Sigmoid colon (tissue), 6 donors: ENCODE measurements at regions not wholly inside any gene's neighbourhood (a gene's known extent, or its start where the extent isn't known, plus 50 kb on each side); places are given as distances from the start of the nearest gene placed in this dataset.

Source experiments
- DNase-seq: peaks from one replicate; pipeline ENCODE4 v3.0.0-alpha.2; 2019
- H3K27ac ChIP-seq, 4 donors: fragments of 200-600 bp; sonication (generic); one replicate each; pipeline ENCODE4 v1.5.1; 2016 to 2019; ENCODE audit warnings: mild to moderate bottlenecking in 1 of 4
- H3K27me3 ChIP-seq, 3 donors: fragments of 200-600 bp; sonication (generic); one replicate each; pipeline ENCODE4 v1.5.1; 2019; ENCODE audit warnings: mild to moderate bottlenecking in 1 of 3
- H3K36me3 ChIP-seq, 4 donors: fragments of 200-600 bp; sonication (generic); one replicate each; pipeline ENCODE4 v1.5.1; 2016 to 2019
- H3K4me1 ChIP-seq, 4 donors: fragments of 200-600 bp; sonication (generic); one replicate each; pipeline ENCODE4 v1.5.1; 2017 to 2019
- H3K4me3 ChIP-seq, 4 donors: fragments of 200-600 bp; sonication (generic); one replicate each; pipeline ENCODE4 v1.5.1; 2017 to 2019; ENCODE audit warnings: mild to moderate bottlenecking in 2 of 4, moderate library complexity in 1 of 4
- H3K9me3 ChIP-seq, 4 donors: fragments of 200-600 bp in 3 of 4; sonication (generic) in 3 of 4; one replicate each; pipeline versions ENCODE4 v1.5.1 to v1.6.1; 2013 to 2019
- EP300 ChIP-seq, 4 donors: sonication (generic); formaldehyde crosslinking; IDR thresholded peaks; one replicate each; pipeline ENCODE4 v1.6.1; 2017; ENCODE audit warnings: antibody characterized with exemption in 4 of 4
- POLR2A ChIP-seq, 2 donors: fragments of 450-650 bp; IDR thresholded peaks; one replicate each; pipeline ENCODE4 v1.6.1; 2016; ENCODE audit warnings: antibody characterized with exemption in 2 of 2, mild to moderate bottlenecking in 2 of 2, moderate library complexity in 2 of 2
- POLR2AphosphoS5 ChIP-seq, 4 donors: sonication (generic); formaldehyde crosslinking; IDR thresholded peaks; one replicate each; pipeline ENCODE4 v1.6.1; 2017; ENCODE audit warnings: antibody characterized with exemption in 4 of 4
- WGBS, 2 donors: extraction: QIAGEN DNeasy Blood & Tissue Kit; methylation state at CpG; one replicate each; pipeline ENCODE4 v1.1.7; 2013; 5-methylcytosine and 5-hydroxymethylcytosine counted together
- intact Hi-C: fragments of 100-400 bp; cut with DNase I; formaldehyde crosslinking; loops from one replicate; pipeline ENCODE4 v1.15.1; 2023
- TF ChIP-seq, protein P1 (sequence below), 4 experiments: fragments of 450-650 bp in 3 of 4; fragments of 200-600 bp in 1 of 4; IDR thresholded peaks; one replicate each; pipeline ENCODE4 v1.5.1; 2016 to 2019; ENCODE audit warnings: antibody characterized with exemption in 4 of 4, mild to moderate bottlenecking in 3 of 4, moderate library complexity in 2 of 4
- donor health status: healthy with polysubstance abuse.
- donor health status: healthy.

- TF ChIP-seq POLR2AphosphoS5 (IDR thresholded peaks at IDR 0.05) (no peak), EP300 (IDR thresholded peaks at IDR 0.05) (no peak), POLR2A (IDR thresholded peaks at IDR 0.05) (no peak)
- TF ChIP-seq, protein P1, sequence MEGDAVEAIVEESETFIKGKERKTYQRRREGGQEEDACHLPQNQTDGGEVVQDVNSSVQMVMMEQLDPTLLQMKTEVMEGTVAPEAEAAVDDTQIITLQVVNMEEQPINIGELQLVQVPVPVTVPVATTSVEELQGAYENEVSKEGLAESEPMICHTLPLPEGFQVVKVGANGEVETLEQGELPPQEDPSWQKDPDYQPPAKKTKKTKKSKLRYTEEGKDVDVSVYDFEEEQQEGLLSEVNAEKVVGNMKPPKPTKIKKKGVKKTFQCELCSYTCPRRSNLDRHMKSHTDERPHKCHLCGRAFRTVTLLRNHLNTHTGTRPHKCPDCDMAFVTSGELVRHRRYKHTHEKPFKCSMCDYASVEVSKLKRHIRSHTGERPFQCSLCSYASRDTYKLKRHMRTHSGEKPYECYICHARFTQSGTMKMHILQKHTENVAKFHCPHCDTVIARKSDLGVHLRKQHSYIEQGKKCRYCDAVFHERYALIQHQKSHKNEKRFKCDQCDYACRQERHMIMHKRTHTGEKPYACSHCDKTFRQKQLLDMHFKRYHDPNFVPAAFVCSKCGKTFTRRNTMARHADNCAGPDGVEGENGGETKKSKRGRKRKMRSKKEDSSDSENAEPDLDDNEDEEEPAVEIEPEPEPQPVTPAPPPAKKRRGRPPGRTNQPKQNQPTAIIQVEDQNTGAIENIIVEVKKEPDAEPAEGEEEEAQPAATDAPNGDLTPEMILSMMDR (IDR thresholded peaks at IDR 0.05) = no peak
- Histone ChIP-seq H3K27ac (no peak overlapping the region), H3K27me3 (no peaks in the 10 kb centered on the region), H3K4me1 (no peaks in the 10 kb centered on the region), H3K9me3 (no peaks in the 10 kb centered on the region), H3K36me3 (no peaks in the 10 kb centered on the region), H3K4me3 (no peak overlapping the region)
- no peak for DNase-seq
- 74 to 85% methylated on average over 2 of the region's 2 CpGs for WGBS, 2 donors
- intact Hi-C loops = no loop called here
These were observed 146.3 kb upstream of the APCDD1 start for GRCh38 chr18:10308154-10308553.

GRCh38 chr18:10310626-10311025 lies 143.8 kb upstream of the APCDD1 start:
- Histone ChIP-seq H3K4me3 (no peak overlapping the region), H3K4me1 (no peaks in the 10 kb centered on the region), H3K36me3 (no peaks in the 10 kb centered on the region), H3K27ac (no peak overlapping the region), H3K9me3 (no peaks in the 10 kb centered on the region), H3K27me3 (no peaks in the 10 kb centered on the region)
- 95 to 96% methylated on average over 4 of the region's 4 CpGs for WGBS, 2 donors
- DNase-seq = no peak
- intact Hi-C loops = no loop called here
- TF ChIP-seq POLR2AphosphoS5 (IDR thresholded peaks at IDR 0.05) = no peak
- TF ChIP-seq, protein P1 (IDR thresholded peaks at IDR 0.05) = no peak
- no peak for TF ChIP-seq EP300 (IDR thresholded peaks at IDR 0.05)
- TF ChIP-seq POLR2A (IDR thresholded peaks at IDR 0.05) = no peak

- WGBS, 2 donors = 74 to 87% methylated on average over 5 of the region's 5 CpGs
- TF ChIP-seq, protein P1 (IDR thresholded peaks at IDR 0.05) = no peak
- TF ChIP-seq EP300 (IDR thresholded peaks at IDR 0.05) (no peak), POLR2AphosphoS5 (IDR thresholded peaks at IDR 0.05) (no peak), POLR2A (IDR thresholded peaks at IDR 0.05) (no peak)
- intact Hi-C loops = no loop called here
- DNase-seq = no peak
- H3K27ac ChIP-seq = no peak overlapping the region
- no peak overlapping the region for H3K4me3 ChIP-seq
- no peaks in the 10 kb centered on the region for H3K27me3 ChIP-seq
- H3K9me3 ChIP-seq = no peaks in the 10 kb centered on the region
- H3K4me1 ChIP-seq = no peaks in the 10 kb centered on the region
- H3K36me3 ChIP-seq = no peaks in the 10 kb centered on the region
These were observed 142.0 kb upstream of the APCDD1 start for GRCh38 chr18:10312326-10313015.

- DNase-seq = no peak
- Histone ChIP-seq H3K4me3 (no peak overlapping the region), H3K27me3 (no peaks in the 10 kb centered on the region), H3K4me1 (no peaks in the 10 kb centered on the region), H3K27ac (no peak overlapping the region), H3K36me3 (no peaks in the 10 kb centered on the region), H3K9me3 (no peaks in the 10 kb centered on the region)
- TF ChIP-seq POLR2AphosphoS5 (IDR thresholded peaks at IDR 0.05) (no peak), EP300 (IDR thresholded peaks at IDR 0.05) (no peak), POLR2A (IDR thresholded peaks at IDR 0.05) (no peak)
- TF ChIP-seq, protein P1 (IDR thresholded peaks at IDR 0.05) = no peak
- intact Hi-C loops = no loop called here
- WGBS, 2 donors = 93 to 95% methylated on average over 3 of the region's 3 CpGs
These were observed 141.5 kb upstream of the APCDD1 start for GRCh38 chr18:10313016-10313342.

DNA sequence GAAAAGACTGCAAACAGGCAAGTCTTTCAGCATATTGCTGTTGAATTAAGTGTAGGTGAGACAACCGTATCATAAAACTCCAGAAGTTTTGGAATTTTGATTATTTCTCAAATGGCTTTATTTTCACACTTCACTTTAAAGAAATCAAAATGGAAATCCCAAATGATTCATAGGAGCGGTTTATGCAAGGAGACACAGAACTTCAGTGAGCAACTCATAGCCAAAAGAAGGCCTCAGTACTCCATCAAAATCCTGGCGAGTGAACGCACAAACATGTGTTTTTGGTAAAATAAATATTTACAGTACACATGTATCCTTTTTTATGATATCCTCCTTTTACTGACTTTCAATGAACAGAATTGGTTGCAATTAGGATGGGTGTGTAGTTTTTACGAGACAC lies 140.4 kb upstream of the APCDD1 start:
- no peaks in the 10 kb centered on the region for H3K4me1 ChIP-seq
- no peak overlapping the region for H3K27ac ChIP-seq
- intact Hi-C loops = no loop called here
- no peaks in the 10 kb centered on the region for H3K36me3 ChIP-seq
- WGBS, 2 donors = 61 to 78% methylated on average over 5 of the region's 5 CpGs
- no peak for TF ChIP-seq EP300 (IDR thresholded peaks at IDR 0.05)
- TF ChIP-seq, protein P1 (IDR thresholded peaks at IDR 0.05) = no peak
- TF ChIP-seq POLR2AphosphoS5 (IDR thresholded peaks at IDR 0.05) = no peak
- no peak for TF ChIP-seq POLR2A (IDR thresholded peaks at IDR 0.05)
- no peaks in the 10 kb centered on the region for H3K27me3 ChIP-seq
- H3K9me3 ChIP-seq = no peaks in the 10 kb centered on the region
- no peak for DNase-seq
- no peak overlapping the region for H3K4me3 ChIP-seq
